ENCODE measurements at regions not wholly inside any gene's neighbourhood (a gene's known extent, or its start where the extent isn't known, plus 50 kb on each side); places are given as distances from the start of the nearest gene placed in this dataset.

GRCh38 chr1:30024411-30025195, 698.8 kb downstream of the MATN1 start:
- H3K9ac ChIP-seq (ENCODE audit: low read depth in 1 of 2, low read length in 2 of 2), result no peak overlapping the region
- no peaks in the 10 kb centered on the region for H3K36me3 ChIP-seq (ENCODE audit: control insufficient read depth in 2 of 2, insufficient read depth in 2 of 2, low read length in 2 of 2)
- no peaks in the 10 kb centered on the region for H3K9me3 ChIP-seq (ENCODE audit: control insufficient read depth in 2 of 2, low read length in 2 of 2)
- H3K27ac ChIP-seq (ENCODE audit: low read depth in 2 of 2, low read length in 2 of 2), result no peak overlapping the region
- H3K27me3 ChIP-seq (ENCODE audit: control insufficient read depth in 2 of 2, insufficient read depth in 2 of 2, low read length in 2 of 2), result peaks cover 0 to 4% of the 10 kb centered on the region in 2 donors
- H3K4me1 ChIP-seq (ENCODE audit: control insufficient read depth in 2 of 2, insufficient read depth in 2 of 2, low read length in 2 of 2), result no peaks in the 10 kb centered on the region
- no peak overlapping the region for H3K4me3 ChIP-seq (ENCODE audit: low read length in 2 of 2)

GRCh38 chr1:30023339-30024022, 699.9 kb downstream of the MATN1 start:
- Histone ChIP-seq H3K9ac (ENCODE audit: low read depth in 1 of 2, low read length in 2 of 2) (no peak overlapping the region), H3K27ac (ENCODE audit: low read depth in 2 of 2, low read length in 2 of 2) (no peak overlapping the region), H3K36me3 (ENCODE audit: control insufficient read depth in 2 of 2, insufficient read depth in 2 of 2, low read length in 2 of 2) (no peaks in the 10 kb centered on the region), H3K27me3 (ENCODE audit: control insufficient read depth in 2 of 2, insufficient read depth in 2 of 2, low read length in 2 of 2) (peaks cover 0 to 4% of the 10 kb centered on the region in 2 donors), H3K4me1 (ENCODE audit: control insufficient read depth in 2 of 2, insufficient read depth in 2 of 2, low read length in 2 of 2) (no peaks in the 10 kb centered on the region), H3K9me3 (ENCODE audit: control insufficient read depth in 2 of 2, low read length in 2 of 2) (no peaks in the 10 kb centered on the region), H3K4me3 (ENCODE audit: low read length in 2 of 2) (no peak overlapping the region)

- no peak overlapping the region for H3K27ac ChIP-seq (ENCODE audit: low read depth in 2 of 2, low read length in 2 of 2)
- no peak overlapping the region for H3K9ac ChIP-seq (ENCODE audit: low read depth in 1 of 2, low read length in 2 of 2)
- H3K4me1 ChIP-seq (ENCODE audit: control insufficient read depth in 2 of 2, insufficient read depth in 2 of 2, low read length in 2 of 2), result no peaks in the 10 kb centered on the region
- no peaks in the 10 kb centered on the region for H3K27me3 ChIP-seq (ENCODE audit: control insufficient read depth in 2 of 2, insufficient read depth in 2 of 2, low read length in 2 of 2)
- H3K4me3 ChIP-seq (ENCODE audit: low read length in 2 of 2), result no peak overlapping the region
- no peaks in the 10 kb centered on the region for H3K36me3 ChIP-seq (ENCODE audit: control insufficient read depth in 2 of 2, insufficient read depth in 2 of 2, low read length in 2 of 2)
- H3K9me3 ChIP-seq (ENCODE audit: control insufficient read depth in 2 of 2, low read length in 2 of 2), result no peaks in the 10 kb centered on the region
These were observed 709.4 kb downstream of the MATN1 start for GRCh38 chr1:30014031-30014430.

GRCh38 chr1:30012455-30013440, 710.6 kb downstream of the MATN1 start:
- Histone ChIP-seq H3K27ac (ENCODE audit: low read depth in 2 of 2, low read length in 2 of 2) (no peak overlapping the region), H3K9ac (ENCODE audit: low read depth in 1 of 2, low read length in 2 of 2) (no peak overlapping the region), H3K27me3 (ENCODE audit: control insufficient read depth in 2 of 2, insufficient read depth in 2 of 2, low read length in 2 of 2) (no peaks in the 10 kb centered on the region), H3K4me1 (ENCODE audit: control insufficient read depth in 2 of 2, insufficient read depth in 2 of 2, low read length in 2 of 2) (no peaks in the 10 kb centered on the region), H3K4me3 (ENCODE audit: low read length in 2 of 2) (no peak overlapping the region), H3K9me3 (ENCODE audit: control insufficient read depth in 2 of 2, low read length in 2 of 2) (no peaks in the 10 kb centered on the region), H3K36me3 (ENCODE audit: control insufficient read depth in 2 of 2, insufficient read depth in 2 of 2, low read length in 2 of 2) (no peaks in the 10 kb centered on the region)

GRCh38 chr1:30011970-30012369, 711.4 kb downstream of the MATN1 start:
- no peaks in the 10 kb centered on the region for H3K9me3 ChIP-seq (ENCODE audit: control insufficient read depth in 2 of 2, low read length in 2 of 2)
- no peak overlapping the region for H3K9ac ChIP-seq (ENCODE audit: low read depth in 1 of 2, low read length in 2 of 2)
- no peaks in the 10 kb centered on the region for H3K4me1 ChIP-seq (ENCODE audit: control insufficient read depth in 2 of 2, insufficient read depth in 2 of 2, low read length in 2 of 2)
- H3K27ac ChIP-seq (ENCODE audit: low read depth in 2 of 2, low read length in 2 of 2), result no peak overlapping the region
- H3K4me3 ChIP-seq (ENCODE audit: low read length in 2 of 2), result no peak overlapping the region
- H3K36me3 ChIP-seq (ENCODE audit: control insufficient read depth in 2 of 2, insufficient read depth in 2 of 2, low read length in 2 of 2), result no peaks in the 10 kb centered on the region
- no peaks in the 10 kb centered on the region for H3K27me3 ChIP-seq (ENCODE audit: control insufficient read depth in 2 of 2, insufficient read depth in 2 of 2, low read length in 2 of 2)

GRCh38 chr1:30010506-30011106, 712.8 kb downstream of the MATN1 start:
- Histone ChIP-seq H3K9ac (ENCODE audit: low read depth in 1 of 2, low read length in 2 of 2) (no peak overlapping the region), H3K27ac (ENCODE audit: low read depth in 2 of 2, low read length in 2 of 2) (no peak overlapping the region), H3K36me3 (ENCODE audit: control insufficient read depth in 2 of 2, insufficient read depth in 2 of 2, low read length in 2 of 2) (no peaks in the 10 kb centered on the region), H3K9me3 (ENCODE audit: control insufficient read depth in 2 of 2, low read length in 2 of 2) (no peaks in the 10 kb centered on the region), H3K4me3 (ENCODE audit: low read length in 2 of 2) (no peak overlapping the region), H3K27me3 (ENCODE audit: control insufficient read depth in 2 of 2, insufficient read depth in 2 of 2, low read length in 2 of 2) (no peaks in the 10 kb centered on the region), H3K4me1 (ENCODE audit: control insufficient read depth in 2 of 2, insufficient read depth in 2 of 2, low read length in 2 of 2) (no peaks in the 10 kb centered on the region)

- Histone ChIP-seq H3K4me1 (ENCODE audit: control insufficient read depth in 2 of 2, insufficient read depth in 2 of 2, low read length in 2 of 2) (no peaks in the 10 kb centered on the region), H3K27ac (ENCODE audit: low read depth in 2 of 2, low read length in 2 of 2) (no peak overlapping the region), H3K4me3 (ENCODE audit: low read length in 2 of 2) (no peak overlapping the region), H3K27me3 (ENCODE audit: control insufficient read depth in 2 of 2, insufficient read depth in 2 of 2, low read length in 2 of 2) (no peaks in the 10 kb centered on the region), H3K9me3 (ENCODE audit: control insufficient read depth in 2 of 2, low read length in 2 of 2) (no peaks in the 10 kb centered on the region), H3K9ac (ENCODE audit: low read depth in 1 of 2, low read length in 2 of 2) (no peak overlapping the region), H3K36me3 (ENCODE audit: control insufficient read depth in 2 of 2, insufficient read depth in 2 of 2, low read length in 2 of 2) (no peaks in the 10 kb centered on the region)
These were observed 713.7 kb downstream of the MATN1 start for GRCh38 chr1:30009720-30010119.

- no peaks in the 10 kb centered on the region for H3K4me1 ChIP-seq (ENCODE audit: control insufficient read depth in 2 of 2, insufficient read depth in 2 of 2, low read length in 2 of 2)
- H3K27me3 ChIP-seq (ENCODE audit: control insufficient read depth in 2 of 2, insufficient read depth in 2 of 2, low read length in 2 of 2), result no peaks in the 10 kb centered on the region
- no peaks in the 10 kb centered on the region for H3K36me3 ChIP-seq (ENCODE audit: control insufficient read depth in 2 of 2, insufficient read depth in 2 of 2, low read length in 2 of 2)
- H3K27ac ChIP-seq (ENCODE audit: low read depth in 2 of 2, low read length in 2 of 2), result no peak overlapping the region
- H3K9ac ChIP-seq (ENCODE audit: low read depth in 1 of 2, low read length in 2 of 2), result no peak overlapping the region
- H3K4me3 ChIP-seq (ENCODE audit: low read length in 2 of 2), result no peak overlapping the region
- H3K9me3 ChIP-seq (ENCODE audit: control insufficient read depth in 2 of 2, low read length in 2 of 2), result no peaks in the 10 kb centered on the region
These were observed 714.3 kb downstream of the MATN1 start for GRCh38 chr1:30008998-30009657.

- H3K27me3 ChIP-seq (ENCODE audit: control insufficient read depth in 2 of 2, insufficient read depth in 2 of 2, low read length in 2 of 2), result no peaks in the 10 kb centered on the region
- H3K4me1 ChIP-seq (ENCODE audit: control insufficient read depth in 2 of 2, insufficient read depth in 2 of 2, low read length in 2 of 2), result no peaks in the 10 kb centered on the region
These were observed 714.9 kb downstream of the MATN1 start for GRCh38 chr1:30008372-30008997.

More at GRCh38 chr1:30008372-30008997, 714.9 kb downstream of the MATN1 start:
- Histone ChIP-seq H3K27ac (ENCODE audit: low read depth in 2 of 2, low read length in 2 of 2) (no peak overlapping the region), H3K4me3 (ENCODE audit: low read length in 2 of 2) (no peak overlapping the region), H3K9ac (ENCODE audit: low read depth in 1 of 2, low read length in 2 of 2) (no peak overlapping the region), H3K9me3 (ENCODE audit: control insufficient read depth in 2 of 2, low read length in 2 of 2) (no peaks in the 10 kb centered on the region), H3K36me3 (ENCODE audit: control insufficient read depth in 2 of 2, insufficient read depth in 2 of 2, low read length in 2 of 2) (no peaks in the 10 kb centered on the region)

Data from mucosa of rectum (tissue), 2 donors.